Psoas muscle (tissue), 7 donors: ENCODE measurements at regions not wholly inside any gene's neighbourhood (a gene's known extent, or its start where the extent isn't known, plus 50 kb on each side); places are given as distances from the start of the nearest gene placed in this dataset.

Experiments used
- ATAC-seq, 4 donors: fragments of 200-7000 bp; cut with Tn5 transposase; one replicate each; pipeline ENCODE4 v1.9.1; 2020; ENCODE audit warnings: moderate library complexity in 3 of 4, mild to moderate bottlenecking in 2 of 4
- DNase-seq, 2 donors: peaks; one replicate each; pipeline ENCODE4 v3.0.0-alpha.2; 2020
- H3K27ac ChIP-seq: fragments of 200-600 bp; one replicate; pipeline ENCODE4 v1.8.0; 2022
- H3K27me3 ChIP-seq, 3 donors: fragments of 200-600 bp in 1 of 3; one replicate each; pipeline versions ENCODE4 v1.6.1 to v1.8.0; 2013 to 2022; ENCODE audit warnings: low read length in 2 of 3, mild to moderate bottlenecking in 2 of 3, moderate library complexity in 1 of 3; ENCODE audit not compliant: insufficient read depth in 3 of 3
- H3K36me3 ChIP-seq, 2 donors: fragments of 200-600 bp in 1 of 2; one replicate each; pipeline versions ENCODE4 v1.6.1 to v1.8.0; 2013 to 2022; ENCODE audit warnings: low read depth in 1 of 2, mild to moderate bottlenecking in 1 of 2, moderate library complexity in 1 of 2; ENCODE audit not compliant: insufficient read depth in 1 of 2
- H3K4me1 ChIP-seq: fragments of 200-600 bp; one replicate; pipeline ENCODE4 v1.8.0; 2022
- H3K4me3 ChIP-seq: fragments of 200-600 bp; one replicate; pipeline ENCODE4 v1.8.0; 2022; ENCODE audit warnings: mild to moderate bottlenecking
- H3K9me3 ChIP-seq: fragments of 200-600 bp; one replicate; pipeline ENCODE4 v1.8.0; 2022
- WGBS, 3 donors: extraction: QIAGEN DNeasy Blood & Tissue Kit; methylation state at CpG; one replicate each; pipeline versions ENCODE4 v1.1.6 to v1.1.7; 2013; 5-methylcytosine and 5-hydroxymethylcytosine counted together
- intact Hi-C, 2 donors: fragments of 100-400 bp; cut with DNase I; formaldehyde crosslinking; loops; one replicate each; pipeline versions ENCODE4 v1.11.0 to v1.14.2; 2022
- TF ChIP-seq, protein P1 (sequence below): fragments of 200-600 bp; IDR thresholded peaks from one replicate; pipeline ENCODE4 v1.8.0; 2022; ENCODE audit warnings: antibody characterized with exemption
- donor health status: healthy with polysubstance abuse.
- donor health status: DM: no; HTN: no; CAD: no; lungs with moderate emphysema.
- donor health status: Bipolar disorder and iron deficiency.
- donor health status: healthy.
- donor health status: DM: yes; HTN: yes; CAD: no.
- donor health status: DM: no; HTN: no; CAD: no.
- donor health status: DM: yes; HTN: yes; CAD: no.

DNA sequence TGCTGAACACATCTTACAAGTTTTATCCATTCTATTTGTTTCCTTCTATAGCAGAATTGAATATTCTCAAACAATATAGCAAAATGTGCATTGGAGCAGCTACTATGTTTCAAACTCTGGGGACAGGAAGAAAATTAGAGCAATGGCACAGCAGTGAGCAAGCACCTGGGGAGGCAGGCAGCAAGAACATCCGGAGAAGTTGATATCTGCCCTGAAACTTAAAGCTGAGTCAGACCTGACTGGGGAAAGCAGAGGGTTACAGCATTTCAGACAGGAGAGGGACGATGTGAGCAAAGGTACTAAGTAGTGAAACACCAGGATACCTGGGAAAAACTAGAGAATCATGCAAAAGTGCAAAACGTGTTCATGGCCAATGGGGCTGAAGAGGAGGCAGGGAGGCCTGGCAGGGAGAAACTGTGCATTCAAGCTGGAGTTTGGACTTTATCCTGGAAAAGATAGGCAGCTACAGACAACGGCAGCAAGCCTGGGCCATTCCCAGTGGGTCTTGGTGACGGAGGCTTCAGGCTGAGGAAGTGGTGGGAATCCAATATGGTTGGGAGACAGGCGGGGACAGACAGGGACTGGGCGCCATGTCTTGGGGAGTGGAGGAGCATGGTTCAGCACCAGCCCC, 118.0 kb upstream of the CDKN3 start:
- Histone ChIP-seq H3K36me3 (no peaks in the 10 kb centered on the region), H3K27me3 (no peaks in the 10 kb centered on the region), H3K4me1 (no peaks in the 10 kb centered on the region), H3K4me3 (no peak overlapping the region), H3K27ac (no peak overlapping the region), H3K9me3 (no peaks in the 10 kb centered on the region)
- DNase-seq (no peak), ATAC-seq (no peak)
- TF ChIP-seq, protein P1, sequence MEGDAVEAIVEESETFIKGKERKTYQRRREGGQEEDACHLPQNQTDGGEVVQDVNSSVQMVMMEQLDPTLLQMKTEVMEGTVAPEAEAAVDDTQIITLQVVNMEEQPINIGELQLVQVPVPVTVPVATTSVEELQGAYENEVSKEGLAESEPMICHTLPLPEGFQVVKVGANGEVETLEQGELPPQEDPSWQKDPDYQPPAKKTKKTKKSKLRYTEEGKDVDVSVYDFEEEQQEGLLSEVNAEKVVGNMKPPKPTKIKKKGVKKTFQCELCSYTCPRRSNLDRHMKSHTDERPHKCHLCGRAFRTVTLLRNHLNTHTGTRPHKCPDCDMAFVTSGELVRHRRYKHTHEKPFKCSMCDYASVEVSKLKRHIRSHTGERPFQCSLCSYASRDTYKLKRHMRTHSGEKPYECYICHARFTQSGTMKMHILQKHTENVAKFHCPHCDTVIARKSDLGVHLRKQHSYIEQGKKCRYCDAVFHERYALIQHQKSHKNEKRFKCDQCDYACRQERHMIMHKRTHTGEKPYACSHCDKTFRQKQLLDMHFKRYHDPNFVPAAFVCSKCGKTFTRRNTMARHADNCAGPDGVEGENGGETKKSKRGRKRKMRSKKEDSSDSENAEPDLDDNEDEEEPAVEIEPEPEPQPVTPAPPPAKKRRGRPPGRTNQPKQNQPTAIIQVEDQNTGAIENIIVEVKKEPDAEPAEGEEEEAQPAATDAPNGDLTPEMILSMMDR, result no peak
- intact Hi-C loops, result no loop called here
- WGBS, 3 donors, result 89 to 91% (median 91%) methylated on average over 7 of the region's 7 CpGs

- no peak overlapping the region for H3K4me3 ChIP-seq
- no peaks in the 10 kb centered on the region for H3K4me1 ChIP-seq
- ATAC-seq (no peak), DNase-seq (no peak)
- H3K36me3 ChIP-seq, result no peaks in the 10 kb centered on the region
- TF ChIP-seq, protein P1, result no peak
- no peaks in the 10 kb centered on the region for H3K9me3 ChIP-seq
- H3K27me3 ChIP-seq, result no peaks in the 10 kb centered on the region
- no peak overlapping the region for H3K27ac ChIP-seq
- WGBS, 3 donors, result 35 to 68% (median 46%) methylated on average over 2 of the region's 2 CpGs
- intact Hi-C loops, result no loop called here
Observed at GRCh38 chr14:54282849-54283248, 114.0 kb upstream of the CDKN3 start.

- H3K27me3 ChIP-seq, result no peaks in the 10 kb centered on the region
- no peaks in the 10 kb centered on the region for H3K4me1 ChIP-seq
- no peak overlapping the region for H3K4me3 ChIP-seq
- no peaks in the 10 kb centered on the region for H3K36me3 ChIP-seq
- H3K27ac ChIP-seq, result no peak overlapping the region
- WGBS, 3 donors, result 86 to 93% (median 88%) methylated on average over 6 of the region's 6 CpGs
- intact Hi-C loops, result no loop called here
- TF ChIP-seq, protein P1, result no peak
- H3K9me3 ChIP-seq, result no peaks in the 10 kb centered on the region
- DNase-seq, result no peak
- ATAC-seq, result no peak
Observed at GRCh38 chr14:54285030-54285429, 111.8 kb upstream of the CDKN3 start.

DNA sequence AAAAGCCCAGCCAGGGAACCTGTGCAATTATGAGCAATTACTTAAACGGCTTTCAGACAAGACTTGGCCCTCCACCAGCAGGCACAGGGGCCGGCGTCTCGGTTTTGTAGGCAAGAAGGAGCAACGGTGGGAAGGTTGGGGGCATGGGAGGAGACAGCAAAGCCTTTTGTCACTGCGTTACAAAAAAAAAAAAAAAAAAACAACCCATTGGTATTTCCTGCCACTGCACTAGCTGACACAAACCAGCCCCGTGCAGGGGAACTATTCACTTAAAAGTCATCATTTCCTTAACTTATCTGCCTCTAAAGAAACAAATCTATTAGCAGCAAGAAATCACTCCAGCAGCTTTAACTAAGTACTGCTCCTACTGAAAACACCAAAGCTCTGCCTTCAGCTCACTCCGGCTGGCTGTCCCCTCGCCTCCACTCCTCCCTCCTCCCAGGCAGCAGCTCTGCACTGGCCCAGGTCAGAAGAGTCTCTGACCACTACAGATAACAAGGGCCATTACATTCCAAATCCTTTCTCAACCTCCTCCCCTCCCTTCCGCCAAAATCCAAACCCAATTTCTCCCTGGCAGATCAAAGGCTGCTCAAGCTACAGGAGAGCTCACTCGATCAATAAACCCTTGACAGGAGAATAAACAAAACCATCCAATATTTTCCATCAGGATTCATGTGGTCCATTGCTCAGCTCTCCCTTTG, 105.2 kb upstream of the CDKN3 start:
- 28 to 31% (median 30%) methylated on average over 11 of the region's 11 CpGs for WGBS, 3 donors
- Histone ChIP-seq H3K4me1 (no peaks in the 10 kb centered on the region), H3K9me3 (no peaks in the 10 kb centered on the region), H3K27ac (no peak overlapping the region), H3K36me3 (no peaks in the 10 kb centered on the region), H3K4me3 (no peak overlapping the region), H3K27me3 (no peaks in the 10 kb centered on the region)
- no peak for DNase-seq
- no peak for ATAC-seq
- intact Hi-C loops, result no loop called here
- TF ChIP-seq, protein P1, result no peak
